OCI-LY7 (cell line): ENCODE measurements at regions not wholly inside any gene's neighbourhood (a gene's known extent, or its start where the extent isn't known, plus 50 kb on each side); places are given as distances from the start of the nearest gene placed in this dataset.

Source experiments
- EZH2phosphoT487 ChIP-seq: fragments of 200-600 bp; sonication (generic); IDR thresholded peaks from 2 replicates; pipeline ENCODE4 v1.6.1; 2018; ENCODE audit warnings: low read depth, borderline replicate concordance, mild to moderate bottlenecking, mixed run types, antibody characterized with exemption, low read length, moderate library complexity, mixed read lengths
- TF ChIP-seq, protein P1 (sequence below): fragments of 200-600 bp; sonication (generic); conservative IDR thresholded peaks from 2 replicates; pipeline ENCODE4 v1.5.1; 2014; ENCODE audit warnings: mild to moderate bottlenecking, antibody characterized with exemption, low read length, moderate library complexity, mixed read lengths

DNA sequence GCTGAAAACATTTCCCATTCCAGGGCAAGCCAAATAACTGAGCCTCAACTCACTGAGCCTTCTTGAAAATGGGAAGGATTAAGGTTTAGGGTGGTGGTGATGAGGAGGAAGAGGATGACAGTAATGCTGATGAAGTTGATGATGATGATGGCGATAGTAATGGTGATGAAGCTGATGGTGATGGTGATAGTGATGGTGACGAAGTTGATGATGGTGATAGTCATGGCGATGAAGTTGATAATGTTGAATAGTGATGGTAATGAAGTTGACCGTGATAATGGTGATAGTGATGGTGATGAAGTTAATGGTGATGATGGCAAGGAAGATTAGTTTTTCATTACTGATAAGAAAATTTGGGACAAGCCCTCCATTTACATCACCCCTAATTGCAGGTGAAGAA, 285.8 kb upstream of the DYNLRB2 start:
- TF ChIP-seq, protein P1, sequence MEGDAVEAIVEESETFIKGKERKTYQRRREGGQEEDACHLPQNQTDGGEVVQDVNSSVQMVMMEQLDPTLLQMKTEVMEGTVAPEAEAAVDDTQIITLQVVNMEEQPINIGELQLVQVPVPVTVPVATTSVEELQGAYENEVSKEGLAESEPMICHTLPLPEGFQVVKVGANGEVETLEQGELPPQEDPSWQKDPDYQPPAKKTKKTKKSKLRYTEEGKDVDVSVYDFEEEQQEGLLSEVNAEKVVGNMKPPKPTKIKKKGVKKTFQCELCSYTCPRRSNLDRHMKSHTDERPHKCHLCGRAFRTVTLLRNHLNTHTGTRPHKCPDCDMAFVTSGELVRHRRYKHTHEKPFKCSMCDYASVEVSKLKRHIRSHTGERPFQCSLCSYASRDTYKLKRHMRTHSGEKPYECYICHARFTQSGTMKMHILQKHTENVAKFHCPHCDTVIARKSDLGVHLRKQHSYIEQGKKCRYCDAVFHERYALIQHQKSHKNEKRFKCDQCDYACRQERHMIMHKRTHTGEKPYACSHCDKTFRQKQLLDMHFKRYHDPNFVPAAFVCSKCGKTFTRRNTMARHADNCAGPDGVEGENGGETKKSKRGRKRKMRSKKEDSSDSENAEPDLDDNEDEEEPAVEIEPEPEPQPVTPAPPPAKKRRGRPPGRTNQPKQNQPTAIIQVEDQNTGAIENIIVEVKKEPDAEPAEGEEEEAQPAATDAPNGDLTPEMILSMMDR, result no peak
- no peak for TF ChIP-seq EZH2phosphoT487
